Middle frontal gyrus (tissue), 1 donor: ENCODE measurements at regions not wholly inside any gene's neighbourhood (a gene's known extent, or its start where the extent isn't known, plus 50 kb on each side); places are given as distances from the start of the nearest gene placed in this dataset.
"Not testable (repeated sequence)": the region's sequence is repeated elsewhere in the genome, so short reads cannot be mapped to it uniquely, and the experiment has no call there.

Source experiments
- DNase-seq: peaks from one replicate; pipeline ENCODE4 v3.0.0-alpha.2; 2015; ENCODE audit warnings: low spot score; ENCODE audit errors: extremely low spot score

DNA sequence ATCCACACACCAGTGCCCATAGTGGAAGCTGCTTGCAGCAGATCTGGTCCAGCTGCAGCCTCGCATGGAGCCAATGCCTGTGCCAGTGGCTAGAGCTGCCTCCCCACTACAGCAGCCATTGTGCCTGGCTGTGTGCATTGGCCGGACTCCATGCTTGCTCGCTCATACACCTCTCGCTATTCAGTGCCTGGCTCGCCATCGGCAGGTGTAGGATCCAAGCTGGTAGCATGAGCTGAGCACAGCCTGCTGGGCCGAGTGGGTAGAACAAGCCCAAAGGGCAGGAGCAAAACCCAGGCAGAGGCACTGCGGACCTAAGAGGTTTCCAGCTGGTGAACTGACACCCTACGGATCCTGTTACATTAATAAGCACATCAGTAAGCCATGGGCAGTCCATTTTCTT lies 1184.1 kb downstream of the AMY1C start:
- DNase-seq: no peak

DNA sequence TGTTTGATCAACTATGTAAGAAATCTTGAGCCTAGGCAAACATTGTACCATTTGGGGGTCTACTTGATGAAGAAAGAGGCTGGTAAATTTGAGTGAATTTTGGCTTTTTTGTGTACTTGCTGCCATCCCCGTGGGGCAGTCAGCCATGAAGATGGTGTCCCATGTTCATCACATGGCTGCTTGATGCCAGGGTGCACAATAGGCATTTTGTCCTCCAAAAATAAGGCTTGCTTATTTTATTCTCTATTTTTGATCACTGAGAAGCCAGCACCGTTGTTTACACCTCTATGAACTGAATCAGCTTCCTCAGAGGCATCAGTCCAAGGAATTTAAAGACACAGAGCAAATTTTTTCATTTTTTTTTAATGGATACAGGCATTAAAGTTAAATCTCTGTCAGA lies 1195.7 kb downstream of the AMY1C start:
- DNase-seq: no peak

DNA sequence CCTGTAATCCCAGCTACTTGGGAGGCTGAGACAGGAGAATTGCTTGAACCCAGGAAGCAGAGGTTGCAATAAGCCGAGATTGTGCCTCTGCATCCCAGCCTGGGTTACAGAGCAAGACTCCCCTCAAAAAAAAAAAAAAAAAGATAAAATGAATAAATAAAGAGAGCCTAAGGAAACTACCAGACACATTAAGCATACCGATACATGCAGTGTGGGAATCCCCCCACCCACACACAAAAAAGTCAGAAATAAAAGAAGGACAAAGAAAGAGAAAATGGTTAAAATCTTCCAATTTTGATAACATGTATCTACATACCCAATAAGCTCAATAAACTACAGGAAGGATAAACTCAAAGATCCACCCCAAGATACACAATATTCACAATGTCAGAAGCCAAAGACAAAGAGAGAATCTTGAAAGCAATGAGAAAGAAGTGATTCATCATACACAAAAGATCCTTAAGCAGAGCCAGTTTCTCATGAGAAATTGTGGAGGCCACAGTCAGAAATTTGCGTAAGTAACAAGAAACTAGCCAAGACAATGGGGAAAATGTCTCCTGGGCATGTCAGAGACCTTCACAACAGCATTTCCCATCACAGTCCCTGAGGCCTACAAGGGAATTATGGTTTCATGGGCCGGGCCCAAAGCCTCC lies 1197.0 kb downstream of the AMY1C start:
- DNase-seq: no peak

DNA sequence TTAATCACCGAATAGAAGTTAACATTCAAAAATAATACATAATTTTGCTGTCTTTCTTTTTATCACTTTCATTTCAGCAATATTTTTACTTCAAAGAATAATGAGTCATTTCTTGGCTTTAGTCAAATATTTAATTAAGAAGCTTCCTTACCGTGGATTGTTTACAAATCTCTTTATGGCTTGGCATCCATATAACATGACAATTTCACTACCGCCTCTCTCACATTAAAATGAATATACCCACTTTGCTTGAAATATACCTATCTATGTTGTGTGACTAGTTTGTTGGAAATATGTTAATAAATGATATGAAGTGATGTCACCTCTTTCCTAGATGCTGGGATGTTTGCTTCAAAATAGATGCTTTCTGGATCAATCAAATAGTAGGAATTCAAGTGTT lies 1203.9 kb downstream of the AMY1C start:
- DNase-seq: no peak

DNA sequence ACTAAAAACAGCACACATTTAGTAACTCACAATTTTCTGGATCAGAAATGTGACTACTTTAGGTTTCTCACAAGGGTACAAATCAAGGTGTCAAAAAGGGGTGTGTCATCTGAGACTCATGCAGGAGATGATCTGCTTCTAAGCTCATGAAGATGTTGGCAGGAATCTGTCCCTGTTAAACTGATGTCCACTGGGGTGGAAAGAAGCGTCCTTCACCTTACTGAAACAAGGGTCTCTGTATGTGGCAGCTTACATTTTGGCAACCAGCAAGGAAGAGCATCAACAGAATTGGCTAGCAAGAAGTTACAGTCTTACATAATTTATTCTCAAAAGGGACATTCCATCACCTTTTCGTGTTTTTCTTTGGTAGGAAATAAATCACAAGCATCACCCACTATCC lies 1223.8 kb downstream of the AMY1C start:
- no peak for DNase-seq

DNA sequence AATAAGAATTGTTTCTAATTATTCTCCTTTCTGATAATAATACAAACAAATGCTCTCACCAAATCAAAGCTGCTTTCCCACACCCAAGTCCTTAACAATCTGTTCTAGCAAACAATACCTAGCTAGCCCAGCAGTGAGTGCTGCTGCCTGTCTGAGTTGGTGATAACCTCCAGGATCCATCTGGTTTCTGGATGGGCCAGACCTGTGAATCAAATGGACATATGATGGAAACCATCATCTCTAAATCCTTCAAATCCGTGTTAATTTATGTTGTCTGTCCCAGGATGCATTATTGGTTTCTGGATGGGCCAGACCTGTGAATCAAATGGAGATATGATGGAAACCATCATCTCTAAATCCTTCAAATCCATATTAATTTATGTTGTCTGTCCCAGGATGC lies 1230.0 kb downstream of the AMY1C start:
- DNase-seq: no peak

DNA sequence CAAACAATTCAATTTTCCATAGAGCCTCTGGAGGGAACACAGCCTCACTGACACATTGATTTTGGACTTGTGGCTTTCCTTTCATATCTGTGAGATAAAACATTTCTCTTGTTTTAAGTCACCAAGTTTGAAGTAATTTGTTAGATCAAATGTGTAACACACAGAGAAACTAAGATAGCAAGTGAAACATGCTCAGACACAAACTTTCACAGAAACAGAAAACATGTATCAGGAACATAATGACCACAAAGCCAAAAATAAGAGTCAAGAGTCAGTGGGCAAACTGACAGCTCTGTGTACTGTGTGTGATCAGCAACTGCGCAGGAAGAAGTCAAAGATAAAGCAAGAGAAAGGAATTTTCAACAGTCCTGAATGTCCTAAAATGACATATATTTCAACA lies 1237.5 kb downstream of the AMY1C start:
- no peak for DNase-seq

DNA sequence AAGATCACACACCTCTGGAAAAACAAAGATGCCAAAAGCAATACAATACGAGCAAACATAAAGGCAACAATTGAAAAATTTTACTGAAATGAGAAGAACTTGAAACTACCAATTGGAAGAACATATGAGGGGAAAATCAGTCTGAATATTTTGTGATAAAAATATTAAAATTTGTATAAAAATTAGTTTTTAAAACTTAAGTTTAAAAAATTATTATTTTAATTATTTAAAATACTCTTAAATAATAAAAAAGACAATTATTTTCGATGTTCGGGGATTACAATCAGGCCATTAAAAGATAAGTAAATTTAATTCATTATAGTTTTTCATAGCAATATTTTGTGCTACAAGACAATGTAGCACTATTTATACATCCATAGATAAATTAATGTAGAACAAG lies 1239.3 kb downstream of the AMY1C start:
- no peak for DNase-seq

DNA sequence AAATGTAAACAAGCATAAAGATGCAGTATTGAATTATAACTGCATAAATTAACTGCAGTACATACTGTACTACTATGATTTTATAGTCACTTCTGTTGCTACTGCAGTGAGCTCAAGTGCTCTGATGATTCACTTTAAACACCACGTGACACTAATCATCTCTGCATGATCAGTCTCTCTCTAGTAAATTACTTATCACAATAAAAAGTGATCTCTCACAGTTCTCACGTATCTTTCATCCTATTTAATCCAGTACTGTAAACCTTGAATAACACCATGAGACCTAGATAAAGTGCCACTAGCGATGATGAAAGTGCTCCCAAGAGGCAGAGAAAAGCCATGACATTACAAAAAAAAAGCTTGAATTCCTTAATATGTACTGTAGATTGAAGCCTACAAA lies 1242.0 kb downstream of the AMY1C start:
- no peak for DNase-seq

DNA sequence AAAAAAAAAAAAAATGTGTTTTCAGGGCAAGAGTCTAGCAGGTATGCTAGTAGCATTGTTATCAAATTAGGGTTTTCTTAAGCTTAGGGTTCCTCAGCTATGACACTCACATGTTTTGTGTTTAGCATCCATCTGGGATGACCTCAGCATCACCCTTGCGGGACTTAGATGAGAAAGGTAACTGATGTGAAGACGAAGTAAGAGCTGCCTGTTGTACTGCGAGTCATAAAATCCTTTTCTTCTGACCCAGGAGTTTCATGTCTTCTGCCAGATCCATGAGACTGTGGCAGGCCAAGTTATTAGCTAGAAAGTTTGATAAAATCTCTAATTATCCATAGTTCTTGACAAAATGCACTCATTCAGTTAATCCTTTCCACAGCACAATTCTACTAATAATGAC lies 1251.1 kb downstream of the AMY1C start:
- no peak for DNase-seq

DNA sequence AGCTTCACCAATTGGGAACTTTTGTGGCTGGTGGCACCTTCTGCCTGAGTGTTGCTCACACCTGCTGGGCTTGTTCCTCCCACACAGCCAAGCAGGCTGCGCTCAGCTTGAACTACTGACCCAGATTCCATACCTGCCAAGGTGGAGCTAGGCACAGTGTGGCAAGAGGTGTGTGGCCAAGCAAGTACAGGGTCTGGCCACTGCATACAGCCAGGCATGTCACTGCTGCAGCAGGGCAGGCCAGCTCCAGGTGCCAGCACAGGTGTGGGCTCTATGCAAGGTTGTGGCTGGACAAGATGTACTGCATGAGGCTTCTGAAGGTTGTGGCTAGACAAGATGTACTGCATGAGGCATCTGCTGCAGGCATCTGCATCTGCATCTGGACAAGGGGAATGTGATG lies 1254.8 kb downstream of the AMY1C start:
- DNase-seq: no peak

DNA sequence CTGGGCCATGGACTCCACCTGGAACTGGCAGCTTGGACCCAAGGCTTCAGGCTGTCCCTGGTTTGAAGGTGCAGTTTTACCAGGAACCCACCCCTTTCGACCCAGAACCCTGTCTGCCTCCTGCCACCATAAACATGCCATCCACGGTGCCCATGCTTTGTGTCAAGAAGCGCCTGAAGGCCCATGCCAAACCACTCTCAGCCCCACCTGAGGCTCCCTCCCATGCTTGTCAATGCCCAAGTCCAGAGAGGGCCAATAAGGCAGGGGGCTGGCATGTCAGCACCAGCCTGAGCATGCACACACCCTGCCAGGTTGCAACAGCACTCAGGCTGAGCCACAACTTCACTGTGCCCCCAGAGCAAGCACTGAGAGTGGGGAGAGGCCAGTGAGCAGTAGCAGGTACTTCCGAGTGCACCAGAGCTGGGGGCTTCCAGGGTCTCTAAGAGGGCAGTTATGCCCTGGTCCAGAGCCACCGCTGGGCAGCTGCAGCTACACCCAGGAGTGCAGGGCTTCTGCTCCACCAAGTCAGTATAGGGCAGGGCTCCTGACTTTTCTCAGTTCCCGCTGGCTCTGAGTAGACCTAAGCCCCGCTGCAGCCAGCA lies 1256.0 kb downstream of the AMY1C start:
- DNase-seq: no peak

DNA sequence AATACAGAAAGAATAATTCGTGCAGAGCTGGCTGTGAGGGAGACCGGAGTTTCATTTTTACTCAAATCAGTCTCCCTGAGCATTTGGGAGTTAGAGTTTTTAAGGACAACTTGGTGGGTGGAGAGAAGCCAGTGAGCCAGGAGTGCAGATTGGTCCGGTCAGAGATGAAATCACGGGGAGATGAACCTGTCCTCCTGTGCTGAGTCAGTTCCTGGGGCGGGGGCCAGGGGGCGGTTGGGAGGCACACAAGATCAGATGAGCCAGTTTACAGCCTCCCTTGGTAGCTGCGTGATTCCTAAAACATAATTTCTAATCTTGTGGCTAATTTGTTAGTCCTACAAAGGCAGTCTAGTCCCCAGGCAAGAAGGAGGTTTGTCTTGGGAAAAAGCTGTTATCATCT lies 1267.9 kb downstream of the AMY1C start:
- DNase-seq: no peak

DNA sequence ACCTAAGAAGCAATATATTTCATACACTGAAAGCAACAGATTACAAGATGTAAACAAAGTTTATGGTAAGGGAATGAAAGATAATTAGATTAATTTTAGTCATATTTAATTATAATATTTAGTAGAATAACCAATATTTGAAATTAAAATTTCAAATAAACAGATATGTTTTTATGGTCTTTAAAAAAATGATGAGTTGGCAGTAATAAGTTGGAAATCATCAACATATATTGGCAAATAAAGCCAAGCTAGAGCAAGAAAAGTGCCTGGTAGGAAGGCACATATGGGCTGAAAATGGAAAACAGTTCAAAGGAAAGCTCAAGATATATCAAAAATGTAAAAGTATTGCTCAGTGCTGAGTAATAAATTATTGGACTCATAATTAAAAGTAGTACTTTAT lies 1274.0 kb downstream of the AMY1C start:
- no peak for DNase-seq

DNA sequence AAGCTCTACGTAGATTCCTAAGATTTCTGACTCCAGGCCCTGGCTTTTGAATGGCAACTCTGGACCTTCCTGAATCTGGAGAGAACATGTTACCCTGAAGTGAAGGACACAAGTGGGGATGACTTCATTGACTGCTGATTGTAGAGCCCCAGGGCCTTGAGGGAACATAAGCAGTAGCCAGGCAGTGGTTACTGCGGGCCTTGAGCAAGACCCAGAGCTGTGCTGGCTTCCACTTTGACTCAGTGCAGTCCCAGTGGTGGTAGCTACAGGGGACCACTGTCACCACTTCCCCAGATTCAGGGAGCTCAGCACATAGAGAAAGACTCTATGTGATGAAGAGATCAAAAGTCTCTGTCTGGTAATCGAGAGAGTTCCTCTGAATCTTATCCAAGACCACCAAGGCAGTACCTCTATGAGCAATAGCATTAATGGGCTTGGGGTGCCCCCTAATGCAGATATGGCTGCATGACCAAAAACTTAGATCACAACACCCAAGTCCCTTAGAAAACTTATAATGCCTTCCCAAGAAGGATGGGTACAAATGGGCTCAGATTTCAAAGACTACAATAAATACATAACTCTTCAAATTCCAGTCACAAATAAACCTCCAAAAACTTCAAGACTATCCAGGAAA lies 1278.3 kb downstream of the AMY1C start:
- no peak for DNase-seq

DNA sequence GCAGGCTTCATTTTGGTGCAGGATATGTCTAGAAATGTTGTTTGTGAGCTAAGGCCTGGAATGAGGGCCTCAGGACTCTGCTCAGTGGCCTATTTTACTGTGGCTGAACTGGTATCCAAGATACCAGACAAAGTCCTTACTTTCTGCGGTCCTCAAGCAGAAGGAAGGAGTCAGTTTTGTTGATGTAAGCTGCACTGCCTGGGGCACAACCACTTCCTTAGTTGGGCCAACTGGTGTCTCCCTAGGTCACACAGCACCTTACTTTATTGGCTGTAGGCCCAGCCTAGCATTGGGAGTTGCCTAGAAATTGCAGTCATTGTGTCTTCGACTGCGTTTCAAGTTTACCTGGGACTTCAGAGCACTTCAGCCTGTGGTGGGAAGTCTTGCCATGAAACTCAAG lies 1322.7 kb downstream of the AMY1C start:
- no peak for DNase-seq

DNA sequence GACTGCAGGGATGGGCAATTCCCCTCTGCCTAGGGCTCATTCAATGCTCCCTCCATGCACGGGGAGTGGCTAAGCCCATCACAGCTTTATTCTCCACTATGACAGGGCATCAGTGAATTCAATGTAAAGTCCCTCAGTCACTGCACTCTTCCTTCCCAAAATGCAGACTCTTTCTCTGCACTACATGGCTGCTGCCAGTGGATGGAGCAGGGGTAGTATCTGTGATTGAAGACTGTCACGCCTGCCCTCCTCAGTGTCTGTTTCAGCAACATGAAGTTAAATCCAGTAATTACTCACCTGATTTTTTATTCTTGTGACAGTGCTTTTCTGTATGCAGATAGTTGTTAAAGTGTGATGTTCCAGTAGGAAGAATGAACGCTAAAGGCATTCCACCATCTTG lies 1323.2 kb downstream of the AMY1C start:
- DNase-seq: no peak

DNA sequence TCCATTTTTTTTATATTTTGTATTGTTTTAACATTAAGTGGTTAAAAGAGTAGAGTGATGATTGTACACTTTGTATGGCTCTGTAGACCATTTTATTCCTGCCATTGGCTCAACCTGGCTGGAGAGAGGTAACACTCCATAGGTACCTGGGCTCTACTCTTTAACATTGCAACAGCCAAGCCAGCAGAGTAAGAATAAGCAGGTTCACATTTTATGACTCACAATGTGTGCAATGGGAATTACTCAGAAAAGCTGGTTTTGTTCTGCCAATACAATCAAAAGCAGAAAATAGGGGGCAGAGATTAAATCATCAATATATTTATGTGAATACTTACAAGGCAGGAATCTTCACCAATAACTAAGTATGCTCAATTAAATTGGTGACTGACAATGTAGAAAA lies 1324.0 kb downstream of the AMY1C start:
- no peak for DNase-seq

DNA sequence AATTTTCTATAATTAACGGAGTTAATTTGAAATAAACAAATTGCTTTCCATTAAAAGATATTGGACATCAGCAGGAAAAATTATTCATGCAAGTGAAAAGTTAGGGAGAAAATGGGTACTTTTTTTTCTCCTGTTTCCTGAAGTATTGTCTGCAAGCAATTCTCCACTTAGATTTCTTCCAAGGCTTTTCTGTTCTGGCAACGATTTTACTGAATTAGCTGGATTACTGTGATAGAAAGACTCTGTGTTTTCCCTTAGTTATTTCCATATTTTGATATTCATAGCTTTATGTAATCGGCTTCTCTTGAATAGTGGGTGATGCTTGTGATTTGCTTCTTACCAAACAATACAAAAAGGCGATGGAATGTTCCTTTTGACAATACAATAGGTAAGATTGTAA lies 1333.9 kb downstream of the AMY1C start:
- DNase-seq: no peak

DNA sequence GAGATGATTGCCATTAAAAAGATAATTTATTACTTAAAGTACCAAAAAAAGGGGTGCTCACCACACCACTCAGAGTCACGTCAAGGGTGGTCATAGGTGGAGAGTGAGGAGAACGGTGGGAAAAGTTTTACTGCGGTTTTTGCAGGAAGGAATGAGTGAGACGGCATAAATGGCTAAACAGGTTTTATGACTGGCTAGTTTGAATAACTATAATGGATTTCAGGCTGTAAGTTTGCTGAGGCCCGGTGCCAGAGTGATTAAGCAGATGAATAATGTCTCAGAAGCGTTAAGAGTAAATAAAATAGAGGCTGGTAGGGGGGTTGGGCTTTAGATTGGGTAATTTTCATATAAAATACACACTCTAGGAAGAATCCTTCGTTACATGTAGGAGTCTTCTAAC lies 1337.8 kb downstream of the AMY1C start:
- no peak for DNase-seq

DNA sequence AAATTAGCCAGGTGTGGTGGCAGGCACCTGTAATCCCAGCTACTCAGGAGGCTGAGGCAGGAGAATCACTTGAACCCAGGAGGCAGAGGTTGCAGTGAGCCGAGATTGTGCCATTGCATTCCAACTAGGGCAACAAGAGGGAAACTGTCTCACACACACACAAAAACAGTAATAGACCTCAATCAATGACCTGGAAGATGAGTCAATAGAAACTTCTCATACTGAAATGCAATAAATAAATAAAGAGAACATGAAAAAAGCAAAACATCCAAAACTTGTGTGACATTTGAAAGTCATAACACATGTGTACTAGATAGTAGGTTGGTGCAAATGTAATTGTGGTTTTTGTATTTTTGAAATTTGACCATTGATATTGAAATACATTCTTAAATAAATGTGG lies 1338.5 kb downstream of the AMY1C start:
- DNase-seq: no peak

DNA sequence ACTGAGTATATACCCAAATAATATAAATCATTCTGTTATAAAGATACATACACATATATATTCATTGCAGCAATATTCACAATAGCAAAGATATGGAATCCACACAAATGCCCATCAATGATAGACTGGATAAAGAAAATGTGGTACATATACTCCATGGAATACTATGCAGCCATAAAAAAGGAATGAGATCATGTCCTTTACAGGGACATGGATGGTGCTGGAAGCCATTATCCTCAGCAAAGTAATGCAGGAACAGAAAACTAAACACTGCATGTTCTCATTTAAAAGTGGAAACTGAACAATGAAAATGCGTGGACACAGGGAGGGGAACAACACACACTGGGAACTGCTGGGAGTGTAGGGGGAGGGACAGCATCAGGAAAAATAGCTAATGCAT lies 1344.2 kb downstream of the AMY1C start:
- DNase-seq: not testable (repeated sequence)

DNA sequence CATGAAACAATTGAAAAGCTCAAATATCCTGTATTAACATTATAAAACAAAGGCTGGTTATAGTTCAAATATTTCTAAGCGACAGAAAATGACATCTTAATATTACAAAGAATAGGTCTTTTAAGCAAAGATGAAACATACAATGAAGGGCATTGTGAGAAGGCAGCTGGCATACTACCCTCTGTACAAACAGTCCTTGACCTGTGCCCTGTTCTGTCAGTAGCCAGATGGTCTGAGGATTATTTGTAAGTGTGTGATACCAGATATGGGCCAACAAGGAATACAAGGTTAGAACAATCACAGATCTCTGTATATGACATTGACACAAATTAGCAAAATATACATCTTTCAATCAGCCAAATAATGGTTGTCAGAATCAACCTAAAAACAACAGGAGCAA lies 1350.4 kb downstream of the AMY1C start:
- DNase-seq: no peak
